HepG2 (cell line): ENCODE measurements at regions not wholly inside any gene's neighbourhood (a gene's known extent, or its start where the extent isn't known, plus 50 kb on each side); places are given as distances from the start of the nearest gene placed in this dataset.
"Not testable (repeated sequence)": the region's sequence is repeated elsewhere in the genome, so short reads cannot be mapped to it uniquely, and the experiment has no call there.

Source experiments
- CREB1 ChIP-seq, 2 experiments: fragments of 450-650 bp in 1 of 2; IDR thresholded peaks; 2 replicates each; pipeline ENCODE4 v1.6.1; 2016 to 2017; ENCODE audit warnings: control low read depth in 1 of 2, mild to moderate bottlenecking in 1 of 2, missing compliant biosample characterization in 1 of 2, missing genetic modification characterization in 1 of 2
- SMC3 ChIP-seq: IDR thresholded peaks from 2 replicates; pipeline ENCODE4 v1.6.1; 2011; ENCODE audit warnings: low read length, improper control_type of control experiment
- ZBTB40 ChIP-seq, 2 experiments: fragments of 450-650 bp in 1 of 2; sonication (generic) in 1 of 2; formaldehyde crosslinking in 1 of 2; IDR thresholded peaks; 2 replicates each; pipeline versions ENCODE4 v1.6.1 to v1.8.0; 2016 to 2022; ENCODE audit warnings: antibody characterized with exemption in 1 of 2, mild to moderate bottlenecking in 1 of 2, missing genetic modification reagents in 1 of 2
- ZMYM3 ChIP-seq: sonication (generic); formaldehyde crosslinking; IDR thresholded peaks from 2 replicates; pipeline ENCODE4 v1.5.1; 2020; ENCODE audit warnings: mild to moderate bottlenecking, missing genetic modification reagents
- ZNF331 ChIP-seq: sonication (generic); formaldehyde crosslinking; IDR thresholded peaks from 2 replicates; pipeline ENCODE4 v1.4.0; 2020; ENCODE audit warnings: missing genetic modification reagents

- TF ChIP-seq SMC3; ZMYM3 (CRISPR knock-in tag); CREB1 (IDR thresholded peaks at IDR 0.05); CREB1 (CRISPR knock-in tag; IDR thresholded peaks at IDR 0.05); ZBTB40 (IDR thresholded peaks at IDR 0.05); ZBTB40 (CRISPR knock-in tag; IDR thresholded peaks at IDR 0.05); ZNF331 (CRISPR knock-in tag): not testable (repeated sequence)
Observed at GRCh38 chr4:106542609-106543008, 174.0 kb upstream of the GIMD1 start.
